Fibroblast of the conjunctiva (primary cell): ENCODE measurements at regions not wholly inside any gene's neighbourhood (a gene's known extent, or its start where the extent isn't known, plus 50 kb on each side); places are given as distances from the start of the nearest gene placed in this dataset.

Experiments used
- DNase-seq: peaks from one replicate; pipeline ENCODE4 v3.0.0-alpha.2; 2010; ENCODE audit warnings: low read depth

GRCh38 chr2:120477198-120477597, 131.3 kb downstream of the INHBB start:
- no peak for DNase-seq

GRCh38 chr2:120477831-120478481, 132.0 kb downstream of the INHBB start:
- DNase-seq: no peak

- no peak for DNase-seq
Observed at GRCh38 chr2:120480346-120480902, 134.5 kb downstream of the INHBB start.

- DNase-seq: no peak
Observed at GRCh38 chr2:120480903-120481445, 135.0 kb downstream of the INHBB start.

GRCh38 chr2:120481446-120482194, 135.7 kb downstream of the INHBB start:
- no peak for DNase-seq

- no peak for DNase-seq
Observed at GRCh38 chr2:120482334-120482733, 136.4 kb downstream of the INHBB start.

- DNase-seq: no peak
Observed at GRCh38 chr2:120483355-120483754, 137.4 kb downstream of the INHBB start.

GRCh38 chr2:120485096-120485495, 139.2 kb downstream of the INHBB start:
- no peak for DNase-seq

GRCh38 chr2:120486441-120486840, 140.5 kb downstream of the INHBB start:
- no peak for DNase-seq

- DNase-seq: no peak
Observed at GRCh38 chr2:120486946-120487345, 141.0 kb downstream of the INHBB start.

- no peak for DNase-seq
Observed at GRCh38 chr2:120488531-120488930, 142.6 kb downstream of the INHBB start.

- no peak for DNase-seq
Observed at GRCh38 chr2:120489023-120489422, 143.1 kb downstream of the INHBB start.

GRCh38 chr2:120490091-120490798, 144.3 kb downstream of the INHBB start:
- DNase-seq: no peak

- no peak for DNase-seq
Observed at GRCh38 chr2:120491111-120491625, 145.2 kb downstream of the INHBB start.

- no peak for DNase-seq
Observed at GRCh38 chr2:120493231-120493630, 147.3 kb downstream of the INHBB start.

- no peak for DNase-seq
Observed at GRCh38 chr2:120494446-120494845, 148.5 kb downstream of the INHBB start.

GRCh38 chr2:120495586-120495985, 149.7 kb downstream of the INHBB start:
- DNase-seq: no peak

- no peak for DNase-seq
Observed at GRCh38 chr2:120496235-120496634, 150.3 kb downstream of the INHBB start.

- no peak for DNase-seq
Observed at GRCh38 chr2:120496759-120497158, 150.8 kb downstream of the INHBB start.

GRCh38 chr2:120497261-120497977, 151.5 kb downstream of the INHBB start:
- no peak for DNase-seq

- no peak for DNase-seq
Observed at GRCh38 chr2:120498121-120498520, 152.2 kb downstream of the INHBB start.
